ENCODE measurements at regions not wholly inside any gene's neighbourhood (a gene's known extent, or its start where the extent isn't known, plus 50 kb on each side); places are given as distances from the start of the nearest gene placed in this dataset.

- no peak for DNase-seq
These were observed 747.1 kb upstream of the ACVR2A start for GRCh38 chr2:147097747-147098146.

DNA sequence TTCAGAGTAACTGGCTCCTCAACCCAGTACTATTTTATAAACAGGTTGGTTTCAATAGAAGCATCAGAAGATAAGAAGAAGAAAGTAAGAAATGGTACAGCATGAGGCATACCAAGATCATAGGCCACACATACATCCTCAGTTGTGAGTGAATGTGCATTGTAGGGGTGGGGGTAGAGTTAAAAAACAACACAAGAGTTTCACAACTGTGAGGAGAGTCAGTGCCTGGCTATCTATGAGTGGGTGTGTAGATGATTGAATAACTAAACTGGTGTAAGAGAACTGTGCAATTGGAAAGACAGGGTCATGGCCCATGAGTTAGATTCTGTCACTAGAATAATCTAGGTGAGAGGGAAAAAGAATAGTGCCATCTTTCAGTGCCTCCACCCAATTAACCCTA lies 748.2 kb upstream of the ACVR2A start:
- DNase-seq: no peak

- DNase-seq: no peak
These were observed 749.5 kb upstream of the ACVR2A start for GRCh38 chr2:147095376-147095775.

GRCh38 chr2:147094077-147094476 lies 750.8 kb upstream of the ACVR2A start:
- no peak for DNase-seq

GRCh38 chr2:147092266-147092665 lies 752.6 kb upstream of the ACVR2A start:
- no peak for DNase-seq

DNA sequence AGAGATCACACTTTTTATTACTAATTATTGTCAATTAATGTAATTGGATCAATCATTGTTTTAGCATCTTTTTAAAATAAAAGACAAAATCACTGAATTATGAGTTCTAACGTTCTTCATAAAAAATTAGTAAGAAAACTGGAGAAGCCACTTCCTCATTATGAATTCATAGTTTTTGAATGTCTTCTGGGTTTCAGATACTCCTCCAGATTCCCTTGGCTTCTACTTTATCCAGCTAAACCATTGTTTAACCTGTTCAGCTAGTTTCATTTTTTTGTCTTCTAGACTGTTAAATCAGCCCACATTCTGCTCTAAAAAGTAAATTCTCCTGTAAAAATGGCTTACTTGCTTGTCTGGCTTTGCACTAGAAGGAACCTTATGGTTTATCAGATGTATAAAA lies 753.4 kb upstream of the ACVR2A start:
- no peak for DNase-seq

GRCh38 chr2:147088871-147089270 lies 756.0 kb upstream of the ACVR2A start:
- no peak for DNase-seq

DNA sequence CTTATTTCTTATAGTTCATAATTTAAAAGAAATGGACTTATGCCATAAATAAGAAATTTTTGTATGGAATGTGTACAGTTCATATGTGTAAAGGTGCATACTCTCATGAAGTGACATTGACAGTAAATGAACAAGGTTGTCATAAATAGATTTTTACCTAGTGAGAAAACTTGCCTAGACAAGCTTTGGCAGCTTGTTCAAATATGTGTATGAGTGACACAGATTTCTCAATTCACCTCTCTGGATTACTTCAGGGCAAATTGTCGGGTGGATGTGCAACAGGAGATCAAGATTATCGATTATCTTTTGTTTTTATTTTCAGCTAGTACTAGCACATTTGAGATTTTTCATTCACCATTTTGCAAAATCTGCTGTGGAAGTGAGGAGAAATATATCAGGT lies 758.1 kb upstream of the ACVR2A start:
- DNase-seq: no peak

DNA sequence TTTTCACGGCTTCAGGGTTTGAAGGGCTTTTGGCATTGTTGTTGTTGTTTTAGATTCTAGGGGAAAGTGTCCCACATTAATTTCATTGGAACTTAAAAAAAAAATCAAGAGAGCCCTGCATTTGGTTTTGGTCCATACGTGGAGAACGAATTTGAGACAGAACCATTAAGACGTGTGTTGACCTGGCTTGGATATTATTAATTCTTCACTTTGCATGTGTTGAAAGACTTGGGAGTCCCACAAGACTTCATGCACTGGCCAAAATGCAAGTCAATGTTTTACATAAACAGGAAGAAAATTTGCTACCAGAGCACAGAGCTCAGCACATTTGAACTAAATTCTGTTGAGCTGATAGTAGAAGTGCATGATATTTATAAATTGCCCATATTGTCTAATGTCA lies 761.2 kb upstream of the ACVR2A start:
- no peak for DNase-seq

GRCh38 chr2:147082850-147083522 lies 761.8 kb upstream of the ACVR2A start:
- peak; percentile 52 for DNase-seq

DNA sequence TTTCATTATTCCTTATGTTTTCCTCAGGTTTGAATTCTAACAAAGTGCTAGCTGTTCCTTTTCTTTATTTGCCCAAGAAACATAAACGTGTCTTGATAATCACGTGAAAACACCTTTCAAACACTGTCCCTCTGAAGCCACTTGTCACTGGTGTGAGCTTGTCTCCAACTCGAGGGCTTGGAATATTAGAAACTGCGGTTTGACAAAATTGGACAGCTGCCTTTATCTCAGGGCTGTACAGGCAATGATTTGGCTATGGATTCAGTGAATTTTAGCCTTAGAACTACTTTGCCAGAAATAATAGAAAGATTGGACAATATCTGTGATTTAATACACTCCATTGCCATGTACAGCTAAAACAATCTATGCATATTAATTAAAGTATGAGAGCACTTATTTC lies 763.0 kb upstream of the ACVR2A start:
- no peak for DNase-seq

GRCh38 chr2:147076634-147077033 lies 768.2 kb upstream of the ACVR2A start:
- DNase-seq: no peak

DNA sequence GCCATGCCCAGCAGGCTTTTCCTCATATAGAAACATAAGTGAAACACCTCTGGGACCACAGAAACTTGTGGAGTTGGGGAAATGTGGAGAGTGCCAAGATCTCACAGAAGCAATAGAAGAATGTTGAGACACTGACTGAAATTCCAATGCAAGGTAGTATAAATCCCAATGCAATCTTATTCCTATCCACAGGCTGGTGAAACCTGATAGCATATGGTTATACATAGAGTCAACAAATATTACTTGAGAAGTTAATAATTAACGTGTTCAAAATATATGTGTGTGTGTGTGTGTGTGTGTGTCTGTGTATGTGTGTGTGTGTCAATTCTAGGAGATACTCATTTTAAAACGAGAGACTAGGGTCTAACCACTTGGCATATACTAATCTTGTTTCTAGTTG lies 776.8 kb upstream of the ACVR2A start:
- DNase-seq: peak; percentile 48

DNA sequence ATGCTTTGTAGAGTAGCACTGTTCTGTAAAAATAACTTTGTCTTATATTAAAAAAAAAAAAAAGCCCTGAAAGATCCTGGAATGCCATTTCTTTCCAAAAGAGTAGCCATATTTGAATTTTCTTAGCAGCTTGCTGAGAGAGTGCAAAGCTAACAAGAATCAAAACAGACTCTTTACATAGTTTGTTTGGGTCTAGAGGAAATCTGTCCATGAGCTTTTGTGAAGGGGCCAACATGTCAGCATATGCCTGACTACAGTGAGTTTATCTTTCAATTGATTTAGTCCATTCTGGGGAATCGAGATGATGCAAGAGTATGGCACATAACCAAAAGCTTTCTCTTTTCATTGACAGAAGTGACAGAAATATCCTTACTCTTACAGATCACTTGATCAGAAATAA lies 777.7 kb upstream of the ACVR2A start:
- no peak for DNase-seq

- no peak for DNase-seq
These were observed 782.8 kb upstream of the ACVR2A start for GRCh38 chr2:147062073-147062472.

GRCh38 chr2:147061269-147061668 lies 783.6 kb upstream of the ACVR2A start:
- no peak for DNase-seq

GRCh38 chr2:147057892-147058490 lies 786.8 kb upstream of the ACVR2A start:
- no peak for DNase-seq

- no peak for DNase-seq
These were observed 793.0 kb upstream of the ACVR2A start for GRCh38 chr2:147051814-147052213.

GRCh38 chr2:147051248-147051647 lies 793.6 kb upstream of the ACVR2A start:
- DNase-seq: no peak

GRCh38 chr2:147049957-147050356 lies 794.9 kb upstream of the ACVR2A start:
- no peak for DNase-seq

DNA sequence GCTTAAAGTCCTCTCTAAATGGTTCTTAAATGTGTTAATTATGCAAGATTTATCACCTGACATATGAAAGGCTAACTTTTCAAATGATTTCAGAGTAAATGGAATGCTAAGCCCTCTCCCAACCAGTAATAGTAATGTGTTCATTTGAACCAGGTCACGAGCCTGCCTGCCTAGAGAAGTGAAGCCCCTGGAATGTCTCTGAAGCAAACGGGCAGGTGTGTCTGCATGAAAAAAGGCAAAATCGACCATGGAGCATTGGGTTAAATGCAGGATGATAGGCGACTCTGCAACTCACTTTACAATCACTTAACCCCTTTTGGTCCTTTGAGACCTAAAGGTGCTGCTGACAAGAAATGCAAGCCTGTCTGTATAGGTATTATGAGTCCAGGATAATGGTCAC lies 798.4 kb upstream of the ACVR2A start:
- DNase-seq: no peak

DNA sequence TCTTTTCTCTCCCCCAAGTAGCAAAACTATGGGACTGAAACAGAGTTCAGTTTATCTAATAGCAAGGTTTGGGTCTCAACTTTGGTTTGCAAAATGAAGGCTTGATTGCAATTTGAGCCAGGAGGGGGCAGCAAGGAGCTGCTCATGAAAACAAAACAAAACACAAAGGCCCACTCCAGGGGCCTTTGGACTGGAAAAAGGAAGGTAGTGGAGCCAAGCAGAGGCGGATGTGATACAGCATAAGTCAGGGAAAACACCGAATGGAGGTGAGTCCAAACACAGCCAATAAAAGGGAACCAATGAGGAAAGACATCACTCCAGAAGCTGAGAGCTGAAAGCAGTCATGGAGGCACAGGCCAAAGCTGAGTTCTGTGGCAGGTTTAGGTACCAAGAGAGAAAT lies 799.7 kb upstream of the ACVR2A start:
- DNase-seq: peak; percentile 9

DNA sequence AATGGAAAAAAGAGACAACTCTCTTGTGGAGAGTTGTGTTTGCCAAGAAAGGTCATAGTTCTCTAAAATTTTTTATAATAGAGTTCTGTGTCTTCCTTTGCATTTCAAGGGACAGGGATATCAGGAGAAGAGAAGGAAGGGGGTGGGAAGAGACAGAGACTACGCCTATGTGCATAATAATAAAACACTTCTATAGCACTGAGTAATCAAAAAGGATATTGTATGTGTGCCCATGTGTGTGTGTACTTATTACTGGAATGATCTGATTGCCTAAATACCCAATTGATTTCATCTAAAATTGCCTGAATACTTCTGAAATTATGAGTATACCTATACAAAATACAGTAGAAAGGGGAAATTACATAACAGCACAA lies 803.7 kb upstream of the ACVR2A start:
- DNase-seq: no peak

DNA sequence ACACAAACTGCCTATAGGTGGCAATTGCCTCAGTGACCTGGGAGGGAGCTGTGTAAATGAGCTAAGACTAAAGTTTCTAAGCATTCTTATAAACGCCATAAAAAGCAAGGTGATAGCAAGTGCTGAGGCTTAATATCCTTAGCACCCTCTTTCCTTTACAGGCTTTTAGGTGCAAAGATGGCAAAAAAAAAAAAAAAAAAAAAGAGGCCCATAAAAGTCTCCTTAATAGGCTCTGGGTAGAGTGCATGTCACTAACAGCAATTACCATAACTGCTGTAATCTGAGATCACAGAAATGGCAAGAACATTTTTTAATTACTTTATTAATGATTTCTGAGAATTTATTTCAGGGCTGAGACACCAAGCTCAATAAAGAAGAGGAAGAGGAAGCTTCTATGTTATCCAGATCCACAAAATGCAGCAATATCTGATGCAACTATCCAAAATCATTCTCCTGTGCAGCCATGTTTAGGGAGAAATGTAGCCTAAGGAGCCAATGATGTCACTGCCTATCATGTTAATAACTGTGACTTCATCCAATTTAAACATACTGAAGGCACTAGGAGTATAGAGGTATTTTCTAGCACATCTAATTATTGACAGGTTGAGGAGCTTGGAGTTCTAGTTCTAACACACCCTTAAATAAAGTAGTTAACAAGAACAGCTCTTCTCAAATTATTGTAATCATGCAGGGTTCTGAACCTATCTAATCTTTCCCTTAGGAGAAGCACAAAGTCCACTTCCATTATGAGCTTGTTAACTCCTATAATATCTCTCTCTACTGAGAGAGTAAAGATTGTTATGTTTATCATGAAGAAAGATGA lies 804.3 kb upstream of the ACVR2A start:
- DNase-seq: no peak
